HFFc6 (cell line): ENCODE measurements at regions not wholly inside any gene's neighbourhood (a gene's known extent, or its start where the extent isn't known, plus 50 kb on each side); places are given as distances from the start of the nearest gene placed in this dataset.

Experiments
- DNase-seq: peaks from one replicate; pipeline ENCODE4 v3.0.0-alpha.2; 2018
- H3K27ac Mint-ChIP-seq: 2 replicates; pipeline ENCODE4 v1.8.0; 2020; ENCODE audit warnings: mild to moderate bottlenecking, mixed read lengths
- H3K27me3 Mint-ChIP-seq: 2 replicates; pipeline ENCODE4 v1.8.0; 2021; ENCODE audit warnings: mild to moderate bottlenecking, moderate library complexity, mixed read lengths; ENCODE audit not compliant: insufficient read depth
- H3K36me3 Mint-ChIP-seq: 2 replicates; pipeline ENCODE4 v1.8.0; 2021; ENCODE audit warnings: low read depth, mixed read lengths
- H3K4me1 Mint-ChIP-seq: 2 replicates; pipeline ENCODE4 v1.8.0; 2020; ENCODE audit warnings: low read depth, mixed read lengths
- H3K4me3 Mint-ChIP-seq: 2 replicates; pipeline ENCODE4 v1.8.0; 2020; ENCODE audit warnings: mild to moderate bottlenecking, moderate library complexity, mixed read lengths
- H3K9me3 Mint-ChIP-seq: 2 replicates; pipeline ENCODE4 v1.8.0; 2020; ENCODE audit warnings: mild to moderate bottlenecking, mixed read lengths
- TF ChIP-seq, protein P1 (sequence below): fragments of 200-600 bp; sonication (generic); IDR thresholded peaks from 2 replicates; pipeline ENCODE4 v1.5.0; 2021; ENCODE audit warnings: antibody characterized with exemption, mild to moderate bottlenecking

- DNase-seq = no peak
- Mint-ChIP-seq H3K27ac (no peak overlapping the region), H3K27me3 (no peaks in the 10 kb centered on the region), H3K4me1 (peaks cover 47% of the 10 kb centered on the region), H3K36me3 (peaks cover 15% of the 10 kb centered on the region), H3K9me3 (peaks cover 15% of the 10 kb centered on the region), H3K4me3 (no peak overlapping the region)
- TF ChIP-seq, protein P1, sequence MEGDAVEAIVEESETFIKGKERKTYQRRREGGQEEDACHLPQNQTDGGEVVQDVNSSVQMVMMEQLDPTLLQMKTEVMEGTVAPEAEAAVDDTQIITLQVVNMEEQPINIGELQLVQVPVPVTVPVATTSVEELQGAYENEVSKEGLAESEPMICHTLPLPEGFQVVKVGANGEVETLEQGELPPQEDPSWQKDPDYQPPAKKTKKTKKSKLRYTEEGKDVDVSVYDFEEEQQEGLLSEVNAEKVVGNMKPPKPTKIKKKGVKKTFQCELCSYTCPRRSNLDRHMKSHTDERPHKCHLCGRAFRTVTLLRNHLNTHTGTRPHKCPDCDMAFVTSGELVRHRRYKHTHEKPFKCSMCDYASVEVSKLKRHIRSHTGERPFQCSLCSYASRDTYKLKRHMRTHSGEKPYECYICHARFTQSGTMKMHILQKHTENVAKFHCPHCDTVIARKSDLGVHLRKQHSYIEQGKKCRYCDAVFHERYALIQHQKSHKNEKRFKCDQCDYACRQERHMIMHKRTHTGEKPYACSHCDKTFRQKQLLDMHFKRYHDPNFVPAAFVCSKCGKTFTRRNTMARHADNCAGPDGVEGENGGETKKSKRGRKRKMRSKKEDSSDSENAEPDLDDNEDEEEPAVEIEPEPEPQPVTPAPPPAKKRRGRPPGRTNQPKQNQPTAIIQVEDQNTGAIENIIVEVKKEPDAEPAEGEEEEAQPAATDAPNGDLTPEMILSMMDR = no peak
Observed at GRCh38 chr15:39320355-39320754, 260.5 kb upstream of the THBS1 start.

DNA sequence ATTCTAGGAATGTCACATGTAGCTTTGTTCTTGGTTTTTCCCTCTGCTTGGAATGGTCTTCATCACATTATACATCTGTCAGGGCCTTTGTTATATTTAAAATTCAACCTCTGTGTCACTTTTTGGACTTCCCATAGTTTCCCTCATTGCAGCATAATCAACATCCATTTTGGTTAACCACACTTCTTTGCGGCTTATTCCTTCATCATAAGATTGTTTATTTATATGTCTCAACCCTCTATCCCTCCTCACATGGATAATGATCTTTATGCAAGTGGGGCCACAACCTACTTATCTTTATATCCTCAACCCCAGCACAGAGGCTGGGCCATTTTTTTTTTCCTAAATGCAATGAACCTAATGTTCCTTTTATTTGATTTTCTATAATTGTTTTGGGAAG lies 260.0 kb upstream of the THBS1 start:
- peaks cover 51% of the 10 kb centered on the region for H3K4me1 Mint-ChIP-seq
- no peak overlapping the region for H3K4me3 Mint-ChIP-seq
- no peak overlapping the region for H3K27ac Mint-ChIP-seq
- TF ChIP-seq, protein P1 = no peak
- H3K36me3 Mint-ChIP-seq = peaks cover 15% of the 10 kb centered on the region
- peaks cover 15% of the 10 kb centered on the region for H3K9me3 Mint-ChIP-seq
- no peaks in the 10 kb centered on the region for H3K27me3 Mint-ChIP-seq
- no peak for DNase-seq

DNA sequence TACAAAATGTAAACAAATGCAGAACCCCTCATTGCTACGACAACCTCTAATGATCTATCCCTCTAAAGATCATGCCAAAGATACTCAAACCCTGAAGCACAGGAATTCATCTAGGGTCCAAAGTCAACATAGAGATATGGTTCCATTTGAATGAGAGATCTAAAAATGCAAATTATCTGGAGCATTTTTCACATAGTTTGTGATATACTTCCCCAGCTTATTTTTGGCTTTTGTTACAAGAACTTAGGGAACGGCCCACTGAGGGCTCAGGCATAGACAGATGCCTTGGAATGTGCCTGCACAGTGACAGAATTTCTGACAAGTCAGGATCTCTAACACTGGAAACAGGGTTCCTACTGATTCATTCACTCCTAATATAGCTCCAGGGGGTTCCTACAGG lies 258.9 kb upstream of the THBS1 start:
- H3K9me3 Mint-ChIP-seq = peaks cover 15% of the 10 kb centered on the region
- H3K4me1 Mint-ChIP-seq = peaks cover 51% of the 10 kb centered on the region
- peak; percentile 57 for DNase-seq
- TF ChIP-seq, protein P1 = no peak
- H3K27me3 Mint-ChIP-seq = no peaks in the 10 kb centered on the region
- peak overlapping the region; percentile 79 for H3K27ac Mint-ChIP-seq
- H3K4me3 Mint-ChIP-seq = no peak overlapping the region
- peaks cover 15% of the 10 kb centered on the region for H3K36me3 Mint-ChIP-seq

- DNase-seq = no peak
- Mint-ChIP-seq H3K4me1 (peaks cover 41% of the 10 kb centered on the region), H3K27me3 (no peaks in the 10 kb centered on the region), H3K4me3 (no peak overlapping the region), H3K9me3 (peaks cover 15% of the 10 kb centered on the region), H3K27ac (no peak overlapping the region), H3K36me3 (peaks cover 15% of the 10 kb centered on the region)
- TF ChIP-seq, protein P1 = no peak
Observed at GRCh38 chr15:39323157-39323556, 257.7 kb upstream of the THBS1 start.

DNA sequence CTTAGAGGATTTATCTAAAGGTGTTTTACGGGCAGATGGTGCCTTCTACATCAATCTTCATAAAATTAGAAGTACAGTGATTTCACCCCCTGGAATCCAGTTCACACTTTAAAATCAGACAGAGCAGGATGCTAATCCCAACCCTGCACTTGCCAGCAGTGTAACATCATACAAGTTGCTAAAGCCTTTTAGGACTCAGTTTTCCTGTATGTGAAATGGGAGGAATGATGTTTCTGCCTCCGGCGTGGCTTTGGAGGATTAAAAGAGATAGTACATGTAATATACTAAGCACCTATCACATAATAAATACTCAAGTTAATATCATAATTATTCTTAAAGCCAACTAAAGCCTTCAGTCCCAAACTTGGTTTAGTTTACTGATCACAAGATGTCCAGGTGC lies 257.2 kb upstream of the THBS1 start:
- Mint-ChIP-seq H3K36me3 (peaks cover 15% of the 10 kb centered on the region), H3K9me3 (peaks cover 15% of the 10 kb centered on the region), H3K27me3 (no peaks in the 10 kb centered on the region), H3K27ac (no peak overlapping the region), H3K4me1 (peaks cover 36% of the 10 kb centered on the region), H3K4me3 (no peak overlapping the region)
- no peak for DNase-seq
- TF ChIP-seq, protein P1 = no peak
